ENCODE measurements at regions not wholly inside any gene's neighbourhood (a gene's known extent, or its start where the extent isn't known, plus 50 kb on each side); places are given as distances from the start of the nearest gene placed in this dataset.

GRCh38 chr2:17282826-17283225 is 235.4 kb downstream of the RAD51AP2 start:
- Histone ChIP-seq H3K27me3 (no peaks in the 10 kb centered on the region), H3K9me3 (no peaks in the 10 kb centered on the region), H3K4me1 (no peaks in the 10 kb centered on the region), H3K36me3 (no peaks in the 10 kb centered on the region), H3K27ac (no peak overlapping the region), H3K4me3 (no peak overlapping the region)
- intact Hi-C loops (cut with DNase I): no loop called here
- DNase-seq (no peak), ATAC-seq (no peak)
- TF ChIP-seq CTCF (IDR thresholded peaks at IDR 0.05): no peak

GRCh38 chr2:17282245-17282644 is 236.0 kb downstream of the RAD51AP2 start:
- H3K36me3 ChIP-seq: no peaks in the 10 kb centered on the region
- no peaks in the 10 kb centered on the region for H3K27me3 ChIP-seq
- no peaks in the 10 kb centered on the region for H3K9me3 ChIP-seq
- H3K4me1 ChIP-seq: no peaks in the 10 kb centered on the region
- no peak overlapping the region for H3K27ac ChIP-seq
- no peak overlapping the region for H3K4me3 ChIP-seq
- ATAC-seq: no peak
- no peak for DNase-seq
- TF ChIP-seq CTCF (IDR thresholded peaks at IDR 0.05): no peak
- intact Hi-C loops (cut with DNase I): no loop called here

- TF ChIP-seq CTCF (IDR thresholded peaks at IDR 0.05): no peak
- Histone ChIP-seq H3K27me3 (no peaks in the 10 kb centered on the region), H3K27ac (no peak overlapping the region), H3K4me1 (no peaks in the 10 kb centered on the region), H3K9me3 (no peaks in the 10 kb centered on the region), H3K36me3 (no peaks in the 10 kb centered on the region), H3K4me3 (no peak overlapping the region)
- intact Hi-C loops (cut with DNase I): no loop called here
- DNase-seq: no peak
- ATAC-seq: no peak
Measured at GRCh38 chr2:17276220-17276619, 242.0 kb downstream of the RAD51AP2 start.

- no peak for TF ChIP-seq CTCF (IDR thresholded peaks at IDR 0.05)
- no peaks in the 10 kb centered on the region for H3K27me3 ChIP-seq
- no peak overlapping the region for H3K4me3 ChIP-seq
- H3K9me3 ChIP-seq: no peaks in the 10 kb centered on the region
- no peak for ATAC-seq
- DNase-seq: no peak
- H3K27ac ChIP-seq: no peak overlapping the region
- H3K4me1 ChIP-seq: no peaks in the 10 kb centered on the region
- intact Hi-C loops (cut with DNase I): no loop called here
- H3K36me3 ChIP-seq: no peaks in the 10 kb centered on the region
Measured at GRCh38 chr2:17272652-17273525, 245.4 kb downstream of the RAD51AP2 start.

- no peak for DNase-seq
- H3K36me3 ChIP-seq: no peaks in the 10 kb centered on the region
- no peak for ATAC-seq
- H3K27ac ChIP-seq: no peak overlapping the region
- H3K9me3 ChIP-seq: no peaks in the 10 kb centered on the region
- intact Hi-C loops (cut with DNase I): no loop called here
- TF ChIP-seq CTCF (IDR thresholded peaks at IDR 0.05): no peak
- H3K4me3 ChIP-seq: no peak overlapping the region
- H3K4me1 ChIP-seq: no peaks in the 10 kb centered on the region
- H3K27me3 ChIP-seq: no peaks in the 10 kb centered on the region
Measured at GRCh38 chr2:17272170-17272569, 246.1 kb downstream of the RAD51AP2 start.

Data from left lung (tissue), 4 donors.